ENCODE measurements at regions not wholly inside any gene's neighbourhood (a gene's known extent, or its start where the extent isn't known, plus 50 kb on each side); places are given as distances from the start of the nearest gene placed in this dataset.

DNA sequence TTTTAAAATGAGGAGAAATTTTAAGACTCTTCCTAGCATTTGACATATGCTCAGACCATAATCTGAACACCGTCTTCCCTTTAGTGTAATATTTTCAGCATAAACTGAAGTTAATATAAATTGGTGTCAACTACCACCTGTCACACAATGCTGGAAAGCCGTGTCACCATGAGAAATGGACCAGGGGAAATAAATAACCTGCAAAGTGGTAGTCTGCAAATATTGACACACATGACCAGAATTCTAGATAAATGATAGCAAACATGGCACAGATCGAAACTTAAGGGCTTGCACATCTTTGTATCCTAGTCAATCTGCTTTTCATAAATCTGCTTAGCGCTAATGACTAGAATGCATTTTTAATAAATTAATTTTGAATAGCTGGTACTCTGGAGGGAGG lies 191.9 kb downstream of the CD83 start:
- Histone ChIP-seq H3K4me3 (no peak overlapping the region), H3K4me1 (no peaks in the 10 kb centered on the region), H3K27ac (no peak overlapping the region), H3K9me3 (no peaks in the 10 kb centered on the region), H3K36me3 (no peaks in the 10 kb centered on the region), H3K27me3 (no peaks in the 10 kb centered on the region)
- TF ChIP-seq CTCF (IDR thresholded peaks at IDR 0.05): no peak
- no peak for TF ChIP-seq POLR2AphosphoS5 (IDR thresholded peaks at IDR 0.05; ENCODE audit: insufficient read depth in 1 of 2, low read depth in 1 of 2)
- TF ChIP-seq POLR2A (IDR thresholded peaks at IDR 0.05): no peak
- intact Hi-C loops (cut with DNase I): no loop called here
- DNase-seq (ENCODE audit: extremely low spot score in 2 of 2): no peak

DNA sequence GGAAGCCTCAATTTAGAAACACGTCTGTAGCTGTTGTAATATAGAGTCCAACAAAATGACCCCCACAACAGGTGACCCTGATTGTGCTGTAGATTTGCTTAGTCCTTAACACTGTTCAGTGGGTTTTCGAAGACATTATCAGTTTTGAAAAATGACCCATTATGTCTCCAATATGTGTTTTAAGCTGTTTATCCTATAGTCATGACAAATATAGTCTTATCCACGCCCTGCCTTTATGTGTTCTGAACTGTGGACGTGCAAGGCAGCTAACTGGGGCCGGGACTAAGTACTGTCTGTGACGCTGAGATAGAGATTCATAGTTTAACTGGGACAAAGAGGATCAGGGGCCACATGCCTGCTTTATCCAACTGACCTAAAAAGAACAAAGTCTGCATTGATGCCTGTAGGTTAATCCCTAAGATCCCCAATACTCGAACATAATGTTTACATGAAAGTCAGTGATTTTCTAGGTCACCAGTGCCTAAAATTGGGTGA lies 192.4 kb downstream of the CD83 start:
- Histone ChIP-seq H3K27me3 (no peaks in the 10 kb centered on the region), H3K9me3 (no peaks in the 10 kb centered on the region), H3K4me1 (no peaks in the 10 kb centered on the region), H3K27ac (no peak overlapping the region), H3K4me3 (no peak overlapping the region), H3K36me3 (no peaks in the 10 kb centered on the region)
- intact Hi-C loops (cut with DNase I): no loop called here
- DNase-seq (ENCODE audit: extremely low spot score in 2 of 2): no peak
- no peak for TF ChIP-seq CTCF (IDR thresholded peaks at IDR 0.05)

- intact Hi-C loops (cut with DNase I): no loop called here
- Histone ChIP-seq H3K36me3 (no peaks in the 10 kb centered on the region), H3K4me1 (no peaks in the 10 kb centered on the region), H3K9me3 (no peaks in the 10 kb centered on the region), H3K27ac (no peak overlapping the region), H3K4me3 (no peak overlapping the region), H3K27me3 (no peaks in the 10 kb centered on the region)
- no peak for TF ChIP-seq CTCF (IDR thresholded peaks at IDR 0.05)
- TF ChIP-seq POLR2AphosphoS5 (IDR thresholded peaks at IDR 0.05; ENCODE audit: insufficient read depth in 1 of 2, low read depth in 1 of 2): no peak
- TF ChIP-seq POLR2A (IDR thresholded peaks at IDR 0.05): no peak
- no peak for DNase-seq (ENCODE audit: extremely low spot score in 2 of 2)
Observed at GRCh38 chr6:14310960-14311359, 193.4 kb downstream of the CD83 start.

DNA sequence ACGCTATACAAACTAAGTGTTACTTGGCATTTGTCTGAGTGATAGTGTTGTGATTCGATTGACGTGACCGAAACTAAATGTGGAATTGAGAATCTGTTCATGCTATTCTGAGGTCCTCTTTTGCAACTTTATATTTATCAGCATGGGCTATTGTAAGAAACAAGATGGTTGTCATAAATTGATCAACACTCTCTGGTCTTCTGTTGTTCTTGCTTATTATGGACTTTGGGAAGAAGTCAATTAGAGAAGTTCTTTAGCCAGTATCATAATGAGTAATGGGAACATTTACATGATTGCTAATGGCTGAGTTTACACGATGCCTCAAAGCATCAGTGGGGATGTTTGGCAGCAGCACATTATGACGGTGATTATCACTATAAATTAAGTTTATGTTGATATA lies 195.0 kb downstream of the CD83 start:
- intact Hi-C loops (cut with DNase I): no loop called here
- H3K4me1 ChIP-seq: no peaks in the 10 kb centered on the region
- no peaks in the 10 kb centered on the region for H3K27me3 ChIP-seq
- no peaks in the 10 kb centered on the region for H3K9me3 ChIP-seq
- no peak for DNase-seq (ENCODE audit: extremely low spot score in 2 of 2)
- no peaks in the 10 kb centered on the region for H3K36me3 ChIP-seq
- TF ChIP-seq POLR2A (IDR thresholded peaks at IDR 0.05) (no peak), CTCF (IDR thresholded peaks at IDR 0.05) (no peak), POLR2AphosphoS5 (IDR thresholded peaks at IDR 0.05; ENCODE audit: insufficient read depth in 1 of 2, low read depth in 1 of 2) (no peak)
- no peak overlapping the region for H3K4me3 ChIP-seq
- no peak overlapping the region for H3K27ac ChIP-seq

DNA sequence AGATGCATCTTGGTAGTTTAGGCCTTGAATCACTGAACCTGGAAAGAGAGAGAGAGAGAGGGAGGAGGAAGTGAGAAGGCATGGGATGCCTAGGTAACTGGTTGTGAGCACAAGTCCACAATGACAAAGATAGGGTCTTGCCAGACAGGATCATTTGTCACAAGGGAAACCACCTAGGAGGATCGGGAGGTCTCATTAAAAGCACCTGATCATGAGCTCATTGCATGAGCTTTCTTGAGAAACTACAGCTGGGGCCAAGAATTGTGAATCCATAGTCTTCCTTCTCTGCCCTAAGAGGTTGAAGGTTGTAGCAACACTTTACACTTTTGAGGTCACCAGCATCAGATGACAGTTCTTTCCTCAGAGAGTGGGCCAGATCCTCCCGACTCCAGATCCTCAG lies 195.7 kb downstream of the CD83 start:
- TF ChIP-seq POLR2AphosphoS5 (IDR thresholded peaks at IDR 0.05; ENCODE audit: insufficient read depth in 1 of 2, low read depth in 1 of 2) (no peak), CTCF (IDR thresholded peaks at IDR 0.05) (no peak), POLR2A (IDR thresholded peaks at IDR 0.05) (no peak)
- no peak overlapping the region for H3K4me3 ChIP-seq

More for the DNA sequence above, 195.7 kb downstream of the CD83 start:
- Histone ChIP-seq H3K27me3 (no peaks in the 10 kb centered on the region), H3K9me3 (no peaks in the 10 kb centered on the region), H3K27ac (no peak overlapping the region), H3K4me1 (no peaks in the 10 kb centered on the region), H3K36me3 (no peaks in the 10 kb centered on the region)
- intact Hi-C loops (cut with DNase I): no loop called here
- DNase-seq (ENCODE audit: extremely low spot score in 2 of 2): no peak
